HG03280 (cell line): ENCODE measurements at regions not wholly inside any gene's neighbourhood (a gene's known extent, or its start where the extent isn't known, plus 50 kb on each side); places are given as distances from the start of the nearest gene placed in this dataset.
"Not testable (repeated sequence)": the region's sequence is repeated elsewhere in the genome, so short reads cannot be mapped to it uniquely, and the experiment has no call there.

Experiments used
- ATAC-seq: cut with Tn5 transposase; IDR thresholded peaks from one replicate; pipeline ENCODE4 v1.9.1; 2021; ENCODE audit warnings: mild to moderate bottlenecking, moderate library complexity; ENCODE audit not compliant: unreplicated experiment

DNA sequence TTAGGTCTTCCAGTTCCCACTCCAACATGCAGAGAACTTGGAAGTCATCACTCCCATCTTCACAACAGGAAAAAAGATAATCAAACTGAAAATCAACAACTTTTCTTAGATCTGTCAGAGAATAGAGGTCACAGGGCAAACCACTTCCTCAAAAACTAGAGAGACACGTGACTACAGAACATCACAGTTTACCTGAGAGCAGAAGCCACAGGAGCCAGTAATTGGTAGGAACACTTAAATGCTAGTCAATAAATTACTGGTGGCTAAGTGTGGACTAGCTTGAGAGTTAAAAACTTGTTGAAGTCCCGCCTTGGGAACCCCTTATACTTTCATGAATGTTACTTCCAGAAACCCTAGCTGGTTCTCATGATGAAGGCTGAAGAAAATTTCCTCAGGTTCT is 81.1 kb downstream of the THSD1 start:
- ATAC-seq = peak; percentile 50

DNA sequence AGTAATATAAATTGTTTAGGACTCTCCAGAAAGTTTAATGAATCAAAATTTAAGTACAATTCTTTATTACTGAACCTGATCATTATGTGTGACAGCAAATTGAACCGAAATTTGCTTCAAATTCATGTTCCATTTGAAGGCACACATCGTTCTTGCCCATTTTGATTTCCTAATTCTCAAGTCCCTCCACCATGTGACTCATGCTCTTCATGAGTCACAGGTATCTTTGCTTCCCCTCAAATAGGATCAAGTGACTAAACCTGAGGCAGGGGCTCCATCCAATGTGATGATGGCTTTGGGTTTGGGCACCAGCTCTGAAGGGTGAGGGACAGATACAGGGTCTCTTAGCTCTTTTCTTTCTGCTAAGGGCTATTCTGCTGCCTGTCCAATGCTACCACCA is 86.1 kb downstream of the THSD1 start:
- no peak for ATAC-seq

- not testable (repeated sequence) for ATAC-seq
These were observed 96.1 kb downstream of the THSD1 start for GRCh38 chr13:52309833-52310232.

GRCh38 chr13:52306336-52306735 is 99.6 kb downstream of the THSD1 start:
- not testable (repeated sequence) for ATAC-seq

DNA sequence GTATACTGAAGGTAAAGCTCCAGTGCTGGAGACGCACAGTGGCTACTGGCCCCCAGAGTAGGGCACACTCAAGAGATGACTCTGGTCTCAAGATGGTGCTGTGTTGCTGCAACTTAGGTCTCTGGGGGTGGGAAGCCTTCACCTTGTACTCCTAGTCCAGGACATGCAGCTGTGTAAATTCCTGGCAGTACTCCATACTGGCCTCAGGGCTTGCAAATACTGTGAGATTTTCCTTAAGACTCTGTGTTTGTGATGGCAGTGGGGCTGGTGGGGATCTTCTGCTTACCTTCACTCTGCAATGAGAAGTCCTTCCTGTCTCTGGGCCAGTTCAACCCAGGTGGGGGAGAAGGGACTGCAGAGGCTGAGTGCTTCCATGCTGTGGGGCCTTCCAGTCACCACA is 102.9 kb downstream of the THSD1 start:
- ATAC-seq = not testable (repeated sequence)

GRCh38 chr13:52302688-52303087 is 103.3 kb downstream of the THSD1 start:
- not testable (repeated sequence) for ATAC-seq

DNA sequence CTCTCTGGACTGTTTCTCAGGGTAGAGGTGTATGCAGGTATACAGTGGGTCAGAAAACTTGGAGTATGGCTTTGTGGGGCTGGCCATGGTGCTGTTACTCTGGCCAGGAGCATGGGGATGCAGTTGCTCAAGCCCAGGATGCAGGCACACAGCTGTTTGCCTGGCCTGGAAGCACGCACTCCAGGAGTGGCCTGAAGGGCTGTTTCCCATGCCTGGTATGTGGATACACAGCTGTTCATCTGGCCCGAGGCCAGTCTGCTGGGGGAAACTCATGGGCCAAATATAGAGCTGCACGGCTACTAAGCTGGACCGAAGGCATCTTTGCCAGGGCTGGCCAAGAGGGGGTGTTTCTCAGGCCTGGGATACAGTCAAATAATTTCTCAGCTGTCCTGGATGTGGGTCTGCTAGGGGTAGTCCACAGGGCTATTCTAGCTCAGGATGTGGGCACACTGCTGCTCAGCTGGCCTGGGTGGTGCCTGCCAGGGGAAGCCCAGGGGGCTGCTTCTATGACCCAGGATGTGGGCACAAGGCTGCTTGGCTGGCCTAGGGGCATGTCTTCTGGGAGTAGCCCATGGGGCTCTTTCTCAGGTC is 104.1 kb downstream of the THSD1 start:
- ATAC-seq = not testable (repeated sequence)

DNA sequence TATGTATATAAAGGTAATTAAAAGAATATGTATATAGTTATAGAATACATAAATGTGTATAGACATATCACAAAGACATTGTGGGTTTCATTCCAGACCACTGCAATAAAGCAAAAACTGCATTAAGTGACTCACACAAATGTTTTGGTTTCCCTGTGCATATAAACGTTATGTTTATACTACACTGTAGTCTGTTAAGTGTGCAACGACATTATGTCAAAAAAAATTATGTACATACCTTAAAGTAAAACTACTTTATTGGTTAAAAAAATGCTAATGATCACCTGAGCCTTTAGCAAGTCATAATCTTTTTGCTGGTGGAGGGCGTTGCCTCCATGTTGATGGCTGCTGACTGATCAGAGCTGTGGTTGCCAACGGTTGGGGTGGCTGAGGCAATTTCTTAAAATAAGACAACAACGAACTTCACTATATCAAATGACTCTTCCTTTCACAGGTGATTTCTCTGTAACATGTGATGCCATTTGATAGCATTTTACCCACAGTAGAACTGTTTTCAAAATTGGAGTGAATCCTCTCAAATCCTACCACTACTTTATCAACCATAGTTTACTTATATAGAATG is 107.8 kb downstream of the THSD1 start:
- ATAC-seq = not testable (repeated sequence)

- not testable (repeated sequence) for ATAC-seq
These were observed 117.1 kb downstream of the THSD1 start for GRCh38 chr13:52288891-52289290.

- ATAC-seq = not testable (repeated sequence)
These were observed 122.0 kb upstream of the NEK3 start for GRCh38 chr13:52281387-52281786.

DNA sequence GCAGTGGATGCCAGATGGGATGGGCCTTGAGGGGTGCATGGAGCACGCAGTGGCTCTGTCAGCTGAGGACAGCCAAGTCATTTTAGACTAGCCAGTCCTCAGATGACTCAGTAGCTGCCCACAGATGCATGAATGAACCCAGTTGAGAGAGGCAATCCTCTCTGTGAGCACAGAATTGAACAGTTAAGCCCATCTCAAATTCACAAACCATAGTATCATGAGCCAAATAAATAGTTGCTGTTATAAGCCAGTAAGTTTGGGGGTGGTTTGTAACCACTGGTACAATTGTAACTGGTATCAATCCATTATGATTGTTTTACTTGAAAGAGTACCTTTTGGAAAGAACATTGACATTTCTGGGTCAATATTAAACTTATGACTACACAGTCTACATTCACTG is 120.0 kb upstream of the NEK3 start:
- not testable (repeated sequence) for ATAC-seq

GRCh38 chr13:52254299-52254698 is 94.9 kb upstream of the NEK3 start:
- not testable (repeated sequence) for ATAC-seq

DNA sequence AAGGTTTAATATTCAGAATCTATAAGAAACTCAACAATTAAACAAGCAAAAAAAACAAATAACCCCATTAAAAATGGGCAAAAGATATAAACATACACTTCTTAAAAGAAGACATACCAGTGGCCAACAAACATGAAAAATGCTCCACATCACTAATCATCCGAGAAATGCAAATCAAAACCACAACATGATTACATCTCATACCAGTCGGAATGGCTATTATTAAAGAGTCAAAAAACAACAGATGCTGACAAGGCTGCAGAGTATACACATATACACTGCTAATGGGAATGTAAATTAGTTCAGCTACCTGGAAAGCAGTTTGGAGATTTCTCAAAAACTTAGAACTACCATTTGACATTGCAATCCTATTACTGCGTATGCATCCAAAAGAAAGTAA is 81.4 kb upstream of the NEK3 start:
- ATAC-seq = peak; percentile 83

DNA sequence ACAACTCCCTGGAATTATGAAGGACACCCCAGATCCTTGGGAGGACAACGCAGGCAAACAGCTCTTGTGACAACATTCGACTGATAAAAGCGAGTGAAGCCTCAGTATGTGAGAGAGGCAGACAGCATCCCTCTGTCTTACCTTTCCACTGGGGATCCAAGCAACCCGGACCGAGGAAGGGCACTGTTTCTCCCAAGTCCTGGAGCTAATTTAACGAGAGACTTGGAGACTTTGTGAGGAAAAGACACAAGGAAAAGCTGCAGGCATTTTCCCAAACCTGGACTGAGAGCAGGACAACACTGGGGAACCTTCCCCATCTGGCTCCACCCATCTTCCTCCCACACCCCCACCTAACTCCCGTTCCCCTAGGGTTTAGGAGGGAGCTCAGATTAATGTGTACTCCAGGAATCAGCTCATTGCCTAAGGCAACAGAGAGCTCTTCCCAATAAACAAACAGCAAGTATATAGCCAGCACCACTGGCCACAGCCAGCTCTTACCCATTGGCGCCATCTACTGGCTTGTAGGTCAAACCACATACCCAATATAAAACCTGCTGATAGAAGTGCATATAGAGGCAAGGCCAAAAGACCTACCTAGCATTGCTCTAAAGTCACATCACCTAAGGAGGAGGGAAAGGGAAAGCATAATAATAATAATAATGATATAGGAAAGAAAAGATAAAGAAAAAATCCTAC is 76.7 kb upstream of the NEK3 start:
- ATAC-seq = peak; percentile 73

DNA sequence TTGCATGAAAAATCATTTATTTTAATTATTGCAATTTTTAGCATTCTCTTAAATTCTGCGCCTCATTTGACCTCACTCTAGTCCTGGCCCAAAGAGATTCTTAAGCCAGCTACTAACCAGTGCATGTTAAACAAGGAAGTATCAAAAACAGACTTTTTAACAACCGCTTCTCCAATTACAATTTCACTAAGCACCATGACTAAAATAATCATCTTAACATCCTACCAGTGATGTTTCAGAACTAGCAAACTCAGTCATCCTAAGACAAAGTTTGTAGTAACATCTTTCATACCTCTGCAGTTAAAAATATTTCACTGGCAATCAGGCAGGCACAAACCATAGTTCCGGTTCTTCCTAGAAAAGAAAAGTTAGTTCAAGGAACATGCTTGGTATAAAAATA is 75.5 kb upstream of the NEK3 start:
- not testable (repeated sequence) for ATAC-seq

DNA sequence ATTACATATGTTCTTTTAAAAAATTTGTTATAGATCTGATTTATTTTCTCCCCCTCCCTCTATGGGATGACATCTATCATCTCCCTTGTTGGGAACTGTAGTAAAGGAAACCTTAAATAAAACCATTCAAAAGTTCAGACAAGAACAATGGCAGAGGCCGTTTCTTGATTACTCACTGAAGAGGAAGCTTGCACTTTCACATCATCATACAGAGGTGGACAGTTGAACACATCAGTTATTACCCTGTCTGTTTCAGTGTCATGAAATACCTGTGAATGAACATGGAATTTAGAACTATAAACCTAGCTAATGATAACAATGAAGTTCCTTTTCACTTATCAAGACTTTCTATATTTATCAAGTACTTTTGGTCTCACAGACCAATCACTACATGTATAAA is 63.7 kb upstream of the NEK3 start:
- not testable (repeated sequence) for ATAC-seq

DNA sequence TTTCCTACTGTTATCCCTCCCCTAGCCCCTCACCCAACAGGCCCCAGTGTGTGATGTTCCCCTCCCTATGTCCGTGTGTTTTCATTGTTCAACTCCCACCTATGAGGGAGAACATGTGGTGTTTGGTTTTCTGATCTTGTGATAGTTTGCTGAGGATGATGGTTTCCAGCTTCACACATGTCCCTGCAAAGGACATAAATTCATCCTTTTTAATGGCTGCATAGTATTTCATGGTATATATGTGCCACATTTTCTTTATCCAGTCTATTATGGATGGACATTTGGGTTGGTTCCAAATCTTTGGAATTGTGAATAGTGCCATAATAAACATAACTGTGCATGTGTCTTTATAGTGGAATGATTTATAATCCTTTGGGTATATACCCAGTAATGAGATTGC is 54.5 kb upstream of the NEK3 start:
- ATAC-seq = not testable (repeated sequence)

- ATAC-seq = not testable (repeated sequence)
These were observed 53.5 kb upstream of the NEK3 start for GRCh38 chr13:52212886-52213285.

DNA sequence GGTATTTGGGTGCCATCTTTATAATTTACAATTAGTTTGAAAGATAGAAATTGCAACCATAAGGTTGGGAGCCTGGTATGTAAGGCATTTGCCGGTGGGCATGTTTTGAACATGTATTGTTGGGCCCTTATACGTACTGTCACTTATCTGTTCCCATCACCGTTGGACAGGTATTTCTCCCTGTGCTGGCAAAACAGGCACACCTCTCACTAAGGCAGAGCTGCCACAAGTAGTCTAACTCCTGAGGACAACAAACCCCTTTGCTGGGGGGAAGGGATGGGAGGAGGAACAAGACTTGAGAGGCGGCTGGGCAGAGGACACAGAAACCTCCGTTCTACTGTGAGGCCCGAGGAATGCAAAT is 52.0 kb upstream of the NEK3 start:
- not testable (repeated sequence) for ATAC-seq

- ATAC-seq = not testable (repeated sequence)
These were observed 51.4 kb upstream of the NEK3 start for GRCh38 chr13:52210564-52211415.
